HG02642 (cell line): ENCODE measurements at regions not wholly inside any gene's neighbourhood (a gene's known extent, or its start where the extent isn't known, plus 50 kb on each side); places are given as distances from the start of the nearest gene placed in this dataset.
"Not testable (repeated sequence)": the region's sequence is repeated elsewhere in the genome, so short reads cannot be mapped to it uniquely, and the experiment has no call there.

ENCODE experiments used
- ATAC-seq: cut with Tn5 transposase; IDR thresholded peaks from one replicate; pipeline ENCODE4 v1.9.1; 2021; ENCODE audit warnings: mild to moderate bottlenecking; ENCODE audit not compliant: unreplicated experiment, poor library complexity

- no peak for ATAC-seq
Observed at GRCh38 chr4:159899596-159899995, 796.7 kb downstream of the RAPGEF2 start.

- no peak for ATAC-seq
Observed at GRCh38 chr4:159900562-159900961, 797.7 kb downstream of the RAPGEF2 start.

- no peak for ATAC-seq
Observed at GRCh38 chr4:159902648-159903047, 799.8 kb downstream of the RAPGEF2 start.

GRCh38 chr4:159904906-159905305, 802.0 kb downstream of the RAPGEF2 start:
- no peak for ATAC-seq

GRCh38 chr4:159906051-159906450, 803.2 kb downstream of the RAPGEF2 start:
- no peak for ATAC-seq

GRCh38 chr4:159906517-159906916, 803.6 kb downstream of the RAPGEF2 start:
- ATAC-seq: no peak

GRCh38 chr4:159910721-159911120, 807.8 kb downstream of the RAPGEF2 start:
- no peak for ATAC-seq

GRCh38 chr4:159922119-159922518, 819.2 kb downstream of the RAPGEF2 start:
- ATAC-seq: no peak

GRCh38 chr4:159925770-159926169, 822.9 kb downstream of the RAPGEF2 start:
- ATAC-seq: no peak

GRCh38 chr4:159926871-159927270, 824.0 kb downstream of the RAPGEF2 start:
- ATAC-seq: no peak

- ATAC-seq: no peak
Observed at GRCh38 chr4:159927781-159928180, 824.9 kb downstream of the RAPGEF2 start.

- not testable (repeated sequence) for ATAC-seq
Observed at GRCh38 chr4:159934602-159935001, 831.7 kb downstream of the RAPGEF2 start.

- peak; percentile 84 for ATAC-seq
Observed at GRCh38 chr4:159937595-159937994, 834.7 kb downstream of the RAPGEF2 start.

- ATAC-seq: not testable (repeated sequence)
Observed at GRCh38 chr4:159939681-159940080, 836.8 kb downstream of the RAPGEF2 start.

GRCh38 chr4:159941076-159941475, 838.2 kb downstream of the RAPGEF2 start:
- no peak for ATAC-seq

- ATAC-seq: no peak
Observed at GRCh38 chr4:159944477-159944876, 841.6 kb downstream of the RAPGEF2 start.

- peak; percentile 65 for ATAC-seq
Observed at GRCh38 chr4:159946983-159947615, 844.2 kb downstream of the RAPGEF2 start.

GRCh38 chr4:159950707-159951106, 847.8 kb downstream of the RAPGEF2 start:
- no peak for ATAC-seq

- ATAC-seq: no peak
Observed at GRCh38 chr4:159966746-159967145, 863.9 kb downstream of the RAPGEF2 start.

- ATAC-seq: not testable (repeated sequence)
Observed at GRCh38 chr4:159976871-159977482, 874.1 kb downstream of the RAPGEF2 start.

- ATAC-seq: no peak
Observed at GRCh38 chr4:159977907-159978617, 875.2 kb downstream of the RAPGEF2 start.
